Prostate gland (tissue), 2 donors: ENCODE measurements at regions not wholly inside any gene's neighbourhood (a gene's known extent, or its start where the extent isn't known, plus 50 kb on each side); places are given as distances from the start of the nearest gene placed in this dataset.

Source experiments
- CTCF ChIP-seq, 4 experiments: fragments of 200-600 bp in 2 of 4; fragments of 450-650 bp in 2 of 4; sonication (generic) in 2 of 4; IDR thresholded peaks; 1 replicate in 3 of 4; 2 replicates in 1 of 4; pipeline ENCODE4 v1.5.1; 2016 to 2019; ENCODE audit warnings: antibody characterized with exemption in 4 of 4, mild to moderate bottlenecking in 2 of 4, moderate library complexity in 2 of 4
- POLR2AphosphoS5 ChIP-seq: sonication (generic); formaldehyde crosslinking; IDR thresholded peaks from one replicate; pipeline ENCODE4 v1.6.1; 2017; ENCODE audit warnings: antibody characterized with exemption

GRCh38 chr3:34357461-34357860 lies 559.0 kb downstream of the PDCD6IP start:
- no peak for TF ChIP-seq POLR2AphosphoS5
- no peak for TF ChIP-seq CTCF (IDR thresholded peaks at IDR 0.05)
